Epithelial cell of proximal tubule (primary cell): ENCODE measurements at regions not wholly inside any gene's neighbourhood (a gene's known extent, or its start where the extent isn't known, plus 50 kb on each side); places are given as distances from the start of the nearest gene placed in this dataset.

Source experiments
- DNase-seq: peaks from one replicate; pipeline ENCODE4 v3.0.0-alpha.2; 2011; ENCODE audit warnings: low read depth
- H3K4me3 ChIP-seq: 2 replicates; pipeline ENCODE4 v1.5.1; 2011; ENCODE audit warnings: low read depth, mild to moderate bottlenecking, low read length
- CTCF ChIP-seq: conservative IDR thresholded peaks from 2 replicates; pipeline ENCODE4 v1.5.1; 2012; ENCODE audit warnings: low read depth, mild to moderate bottlenecking, low read length

- no peak for DNase-seq
- H3K4me3 ChIP-seq: no peak overlapping the region
- no peak for TF ChIP-seq CTCF
Observed at GRCh38 chr17:77649717-77650211, 308.7 kb upstream of the TNRC6C start.

GRCh38 chr17:77651988-77652387 is 306.5 kb upstream of the TNRC6C start:
- H3K4me3 ChIP-seq: no peak overlapping the region
- no peak for DNase-seq
- no peak for TF ChIP-seq CTCF

- no peak for DNase-seq
- no peak overlapping the region for H3K4me3 ChIP-seq
- TF ChIP-seq CTCF: no peak
Observed at GRCh38 chr17:77654296-77654695, 304.2 kb upstream of the TNRC6C start.

GRCh38 chr17:77654850-77655249 is 303.7 kb upstream of the TNRC6C start:
- no peak for DNase-seq
- TF ChIP-seq CTCF: no peak

GRCh38 chr17:77656054-77656453 is 302.4 kb upstream of the TNRC6C start:
- no peak for TF ChIP-seq CTCF
- no peak overlapping the region for H3K4me3 ChIP-seq
- no peak for DNase-seq

More at GRCh38 chr17:77654850-77655249, 303.7 kb upstream of the TNRC6C start:
- H3K4me3 ChIP-seq: no peak overlapping the region

GRCh38 chr17:77657839-77658238 is 300.7 kb upstream of the TNRC6C start:
- DNase-seq: no peak
- TF ChIP-seq CTCF: no peak

GRCh38 chr17:77660524-77660923 is 298.0 kb upstream of the TNRC6C start:
- TF ChIP-seq CTCF: no peak

More at GRCh38 chr17:77657839-77658238, 300.7 kb upstream of the TNRC6C start:
- no peak overlapping the region for H3K4me3 ChIP-seq

More at GRCh38 chr17:77660524-77660923, 298.0 kb upstream of the TNRC6C start:
- DNase-seq: no peak
- H3K4me3 ChIP-seq: no peak overlapping the region
